ENCODE measurements at regions not wholly inside any gene's neighbourhood (a gene's known extent, or its start where the extent isn't known, plus 50 kb on each side); places are given as distances from the start of the nearest gene placed in this dataset.

DNA sequence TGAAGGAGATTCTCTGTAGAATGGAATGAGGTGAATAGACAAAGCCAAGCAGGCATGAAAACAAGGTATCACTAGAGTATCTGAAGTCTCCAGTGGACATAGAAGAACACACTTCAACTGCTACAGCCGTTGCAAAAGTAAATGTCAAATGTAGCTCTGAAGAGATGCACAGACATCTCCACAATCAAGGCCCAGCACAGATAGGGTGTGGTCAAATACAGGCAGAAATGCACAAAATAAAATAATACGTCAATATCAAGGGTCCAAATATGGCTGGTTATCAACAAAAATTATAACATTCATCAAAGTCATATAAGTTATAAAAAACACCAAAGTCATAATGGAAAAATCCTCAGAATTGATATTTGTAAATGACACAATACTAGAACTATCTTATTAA lies 1107.3 kb downstream of the TMEM121 start:
- TF ChIP-seq, protein P1, sequence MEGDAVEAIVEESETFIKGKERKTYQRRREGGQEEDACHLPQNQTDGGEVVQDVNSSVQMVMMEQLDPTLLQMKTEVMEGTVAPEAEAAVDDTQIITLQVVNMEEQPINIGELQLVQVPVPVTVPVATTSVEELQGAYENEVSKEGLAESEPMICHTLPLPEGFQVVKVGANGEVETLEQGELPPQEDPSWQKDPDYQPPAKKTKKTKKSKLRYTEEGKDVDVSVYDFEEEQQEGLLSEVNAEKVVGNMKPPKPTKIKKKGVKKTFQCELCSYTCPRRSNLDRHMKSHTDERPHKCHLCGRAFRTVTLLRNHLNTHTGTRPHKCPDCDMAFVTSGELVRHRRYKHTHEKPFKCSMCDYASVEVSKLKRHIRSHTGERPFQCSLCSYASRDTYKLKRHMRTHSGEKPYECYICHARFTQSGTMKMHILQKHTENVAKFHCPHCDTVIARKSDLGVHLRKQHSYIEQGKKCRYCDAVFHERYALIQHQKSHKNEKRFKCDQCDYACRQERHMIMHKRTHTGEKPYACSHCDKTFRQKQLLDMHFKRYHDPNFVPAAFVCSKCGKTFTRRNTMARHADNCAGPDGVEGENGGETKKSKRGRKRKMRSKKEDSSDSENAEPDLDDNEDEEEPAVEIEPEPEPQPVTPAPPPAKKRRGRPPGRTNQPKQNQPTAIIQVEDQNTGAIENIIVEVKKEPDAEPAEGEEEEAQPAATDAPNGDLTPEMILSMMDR (IDR thresholded peaks at IDR 0.05; ENCODE audit: insufficient read depth, low read length) = no peak
- TF ChIP-seq POLR2AphosphoS5 (IDR thresholded peaks at IDR 0.05; ENCODE audit: low read depth) (no peak), GABPA (IDR thresholded peaks at IDR 0.05; ENCODE audit: low read depth) (no peak)
- TF ChIP-seq, protein P2, sequence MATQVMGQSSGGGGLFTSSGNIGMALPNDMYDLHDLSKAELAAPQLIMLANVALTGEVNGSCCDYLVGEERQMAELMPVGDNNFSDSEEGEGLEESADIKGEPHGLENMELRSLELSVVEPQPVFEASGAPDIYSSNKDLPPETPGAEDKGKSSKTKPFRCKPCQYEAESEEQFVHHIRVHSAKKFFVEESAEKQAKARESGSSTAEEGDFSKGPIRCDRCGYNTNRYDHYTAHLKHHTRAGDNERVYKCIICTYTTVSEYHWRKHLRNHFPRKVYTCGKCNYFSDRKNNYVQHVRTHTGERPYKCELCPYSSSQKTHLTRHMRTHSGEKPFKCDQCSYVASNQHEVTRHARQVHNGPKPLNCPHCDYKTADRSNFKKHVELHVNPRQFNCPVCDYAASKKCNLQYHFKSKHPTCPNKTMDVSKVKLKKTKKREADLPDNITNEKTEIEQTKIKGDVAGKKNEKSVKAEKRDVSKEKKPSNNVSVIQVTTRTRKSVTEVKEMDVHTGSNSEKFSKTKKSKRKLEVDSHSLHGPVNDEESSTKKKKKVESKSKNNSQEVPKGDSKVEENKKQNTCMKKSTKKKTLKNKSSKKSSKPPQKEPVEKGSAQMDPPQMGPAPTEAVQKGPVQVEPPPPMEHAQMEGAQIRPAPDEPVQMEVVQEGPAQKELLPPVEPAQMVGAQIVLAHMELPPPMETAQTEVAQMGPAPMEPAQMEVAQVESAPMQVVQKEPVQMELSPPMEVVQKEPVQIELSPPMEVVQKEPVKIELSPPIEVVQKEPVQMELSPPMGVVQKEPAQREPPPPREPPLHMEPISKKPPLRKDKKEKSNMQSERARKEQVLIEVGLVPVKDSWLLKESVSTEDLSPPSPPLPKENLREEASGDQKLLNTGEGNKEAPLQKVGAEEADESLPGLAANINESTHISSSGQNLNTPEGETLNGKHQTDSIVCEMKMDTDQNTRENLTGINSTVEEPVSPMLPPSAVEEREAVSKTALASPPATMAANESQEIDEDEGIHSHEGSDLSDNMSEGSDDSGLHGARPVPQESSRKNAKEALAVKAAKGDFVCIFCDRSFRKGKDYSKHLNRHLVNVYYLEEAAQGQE (IDR thresholded peaks at IDR 0.05; ENCODE audit: insufficient replicate concordance, low read depth) = no peak
